GM12891 (cell line): ENCODE measurements at regions not wholly inside any gene's neighbourhood (a gene's known extent, or its start where the extent isn't known, plus 50 kb on each side); places are given as distances from the start of the nearest gene placed in this dataset.

Experiments used
- POLR2A ChIP-seq: IDR thresholded peaks from 2 replicates; pipeline ENCODE4 v1.6.1; 2011; ENCODE audit warnings: low read depth, low read length, control low read depth
- SPI1 ChIP-seq: IDR thresholded peaks from 2 replicates; pipeline ENCODE4 v1.6.1; 2011; ENCODE audit warnings: low read depth, low read length, control low read depth
- TAF1 ChIP-seq: IDR thresholded peaks from 2 replicates; pipeline ENCODE4 v1.6.1; 2011; ENCODE audit warnings: low read depth, low read length, control low read depth

DNA sequence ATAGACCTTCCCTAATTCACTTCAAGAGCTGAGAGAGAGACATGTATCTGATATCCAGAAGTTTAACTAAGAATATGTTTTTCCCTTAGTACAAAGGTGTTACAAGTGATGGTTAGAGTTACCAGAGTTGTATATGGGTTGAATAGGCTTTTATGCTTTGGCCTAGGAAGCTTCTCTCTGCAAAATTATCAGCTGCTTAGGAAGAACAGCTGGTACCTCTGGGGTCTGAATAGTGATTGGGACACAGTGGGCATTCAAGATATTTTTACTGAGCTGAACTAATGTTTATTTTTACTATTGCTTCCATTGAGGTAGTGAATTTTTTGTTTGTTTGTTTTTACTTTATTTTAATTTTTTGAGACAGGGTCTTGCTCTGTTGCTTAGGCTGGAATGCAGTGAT, 67.6 kb upstream of the BASP1 start:
- TF ChIP-seq POLR2A (no peak), TAF1 (no peak), SPI1 (no peak)
